ENCODE measurements at regions not wholly inside any gene's neighbourhood (a gene's known extent, or its start where the extent isn't known, plus 50 kb on each side); places are given as distances from the start of the nearest gene placed in this dataset.

GRCh38 chr21:28655471-28655870, 337.2 kb downstream of the LTN1 start:
- POLR2A ChIA-PET (ENCODE audit: low non-redundant PET) = no interaction called here
- TF ChIP-seq, protein P1, sequence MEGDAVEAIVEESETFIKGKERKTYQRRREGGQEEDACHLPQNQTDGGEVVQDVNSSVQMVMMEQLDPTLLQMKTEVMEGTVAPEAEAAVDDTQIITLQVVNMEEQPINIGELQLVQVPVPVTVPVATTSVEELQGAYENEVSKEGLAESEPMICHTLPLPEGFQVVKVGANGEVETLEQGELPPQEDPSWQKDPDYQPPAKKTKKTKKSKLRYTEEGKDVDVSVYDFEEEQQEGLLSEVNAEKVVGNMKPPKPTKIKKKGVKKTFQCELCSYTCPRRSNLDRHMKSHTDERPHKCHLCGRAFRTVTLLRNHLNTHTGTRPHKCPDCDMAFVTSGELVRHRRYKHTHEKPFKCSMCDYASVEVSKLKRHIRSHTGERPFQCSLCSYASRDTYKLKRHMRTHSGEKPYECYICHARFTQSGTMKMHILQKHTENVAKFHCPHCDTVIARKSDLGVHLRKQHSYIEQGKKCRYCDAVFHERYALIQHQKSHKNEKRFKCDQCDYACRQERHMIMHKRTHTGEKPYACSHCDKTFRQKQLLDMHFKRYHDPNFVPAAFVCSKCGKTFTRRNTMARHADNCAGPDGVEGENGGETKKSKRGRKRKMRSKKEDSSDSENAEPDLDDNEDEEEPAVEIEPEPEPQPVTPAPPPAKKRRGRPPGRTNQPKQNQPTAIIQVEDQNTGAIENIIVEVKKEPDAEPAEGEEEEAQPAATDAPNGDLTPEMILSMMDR (conservative IDR thresholded peaks at IDR 0.05; ENCODE audit: low read depth) = no peak
- no peak overlapping the region for H3K27ac ChIP-seq
- DNase-seq (ENCODE audit: low spot score) = no peak
- CTCF ChIA-PET = interaction anchor here (0.8 kb wide), 1 partner anchor 1025 kb away, joined by 4 read pairs; no protein-coding TSS in a partner anchor

DNA sequence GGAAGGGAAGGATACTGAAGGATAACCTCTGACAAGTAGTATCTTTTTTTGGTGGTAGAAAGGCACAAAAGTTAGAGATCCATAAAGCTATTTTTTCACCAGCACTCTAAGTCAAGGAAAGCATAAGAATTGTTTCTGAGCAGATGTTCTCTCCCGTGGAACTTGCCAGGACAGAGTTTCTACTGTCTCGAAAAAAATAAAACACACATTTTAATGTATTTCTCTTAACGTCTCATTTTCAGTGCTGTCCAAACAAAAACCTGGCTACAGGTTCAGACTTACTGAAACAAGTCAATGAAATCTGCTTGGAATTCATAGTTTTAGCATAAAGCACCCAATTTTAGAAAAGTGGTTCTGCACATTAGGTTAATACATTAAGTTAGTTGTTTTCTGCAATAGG, 338.3 kb downstream of the LTN1 start:
- TF ChIP-seq, protein P1 (conservative IDR thresholded peaks at IDR 0.05; ENCODE audit: low read depth) = no peak
- H3K27ac ChIP-seq = no peak overlapping the region
- ChIA-PET POLR2A (ENCODE audit: low non-redundant PET) (no interaction called here), CTCF (interaction anchor here (0.6 to 0.7 kb wide), 2 partner anchors 234 to 240 kb away, joined by 3 read pairs; no protein-coding TSS in a partner anchor)
- DNase-seq (ENCODE audit: low spot score) = no peak

DNA sequence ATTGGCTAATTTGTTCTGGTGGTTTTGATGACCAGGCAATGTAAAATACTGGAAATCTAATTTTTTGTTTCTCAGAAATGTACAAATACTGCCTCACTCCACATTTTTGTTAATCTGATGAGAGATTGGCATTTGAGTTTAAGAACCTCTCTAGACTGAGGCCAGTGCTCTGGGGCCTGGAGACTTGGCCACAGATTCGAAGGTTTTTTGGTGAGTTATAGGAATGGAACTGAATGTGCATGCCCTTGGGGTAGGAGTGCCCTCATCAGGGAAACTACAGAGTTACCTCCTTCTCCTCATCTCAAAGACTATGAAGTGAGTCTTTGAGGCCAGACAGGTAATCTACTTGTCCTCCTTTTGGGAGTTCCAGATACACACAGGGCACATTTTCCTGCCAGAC, 347.9 kb downstream of the LTN1 start:
- ChIA-PET POLR2A (ENCODE audit: low non-redundant PET) (no interaction called here), CTCF (no interaction called here)
- H3K27ac ChIP-seq = no peak overlapping the region
- no peak for DNase-seq (ENCODE audit: low spot score)
- TF ChIP-seq, protein P1 (conservative IDR thresholded peaks at IDR 0.05; ENCODE audit: low read depth) = no peak

GRCh38 chr21:28642891-28643290, 349.8 kb downstream of the LTN1 start:
- DNase-seq (ENCODE audit: low spot score) = no peak
- ChIA-PET CTCF (no interaction called here), POLR2A (ENCODE audit: low non-redundant PET) (no interaction called here)

DNA sequence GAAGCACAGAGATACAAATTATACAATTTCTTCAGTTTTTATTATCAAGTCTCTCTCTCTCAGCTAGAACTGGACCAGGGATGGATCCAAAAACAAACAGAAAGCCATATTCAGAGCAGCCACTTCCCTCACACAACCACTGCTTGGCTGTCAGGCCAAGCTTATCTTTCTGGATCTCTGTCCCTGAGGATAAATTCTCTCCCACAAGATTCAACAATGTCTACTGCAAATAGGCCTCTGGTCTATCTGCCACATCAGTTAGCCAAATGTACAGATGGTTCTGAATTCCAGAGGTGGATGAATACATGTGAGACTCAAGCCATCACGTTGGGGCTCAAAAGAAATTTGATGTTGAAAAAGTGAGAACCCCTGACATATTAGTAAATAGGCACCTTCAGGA, 350.9 kb downstream of the LTN1 start:
- no peak for DNase-seq (ENCODE audit: low spot score)
- TF ChIP-seq, protein P1 (conservative IDR thresholded peaks at IDR 0.05; ENCODE audit: low read depth) = no peak
- CTCF ChIA-PET = interaction anchor here (0.6 to 0.7 kb wide), 3 partner anchors 277 to 1991 kb away, joined by 3 to 4 read pairs (median 3); no protein-coding TSS in a partner anchor
- POLR2A ChIA-PET (ENCODE audit: low non-redundant PET) = no interaction called here
- no peak overlapping the region for H3K27ac ChIP-seq

More at GRCh38 chr21:28642891-28643290, 349.8 kb downstream of the LTN1 start:
- TF ChIP-seq, protein P1 (conservative IDR thresholded peaks at IDR 0.05; ENCODE audit: low read depth) = no peak
- no peak overlapping the region for H3K27ac ChIP-seq

DNA sequence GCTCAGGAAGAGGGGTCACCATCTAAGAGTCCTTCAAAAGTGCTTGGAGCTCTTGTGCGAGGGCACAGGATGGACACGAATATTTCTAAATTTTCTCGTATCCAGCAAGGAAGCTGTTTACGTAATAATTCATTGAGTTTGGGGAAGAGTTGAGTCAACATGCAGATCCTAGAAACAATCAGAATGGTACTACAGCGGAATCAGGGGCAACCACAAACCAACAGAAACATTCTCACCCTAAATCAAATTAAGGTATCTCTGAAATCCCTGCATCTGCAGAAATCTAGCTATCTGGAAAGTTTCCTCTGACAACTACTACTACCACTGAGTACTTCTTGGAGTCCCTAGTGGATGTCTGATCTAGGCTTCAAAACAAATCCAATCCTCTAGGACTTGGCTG, 352.4 kb downstream of the LTN1 start:
- no peak for DNase-seq (ENCODE audit: low spot score)
- TF ChIP-seq, protein P1 (conservative IDR thresholded peaks at IDR 0.05; ENCODE audit: low read depth) = no peak
- ChIA-PET CTCF (no interaction called here), POLR2A (ENCODE audit: low non-redundant PET) (no interaction called here)
- H3K27ac ChIP-seq = no peak overlapping the region

- TF ChIP-seq, protein P1 (conservative IDR thresholded peaks at IDR 0.05; ENCODE audit: low read depth) = no peak
- no peak for DNase-seq (ENCODE audit: low spot score)
- no peak overlapping the region for H3K27ac ChIP-seq
- CTCF ChIA-PET = no interaction called here
- POLR2A ChIA-PET (ENCODE audit: low non-redundant PET) = no interaction called here
Measured at GRCh38 chr21:28639737-28640136, 352.9 kb downstream of the LTN1 start.

Data from RWPE1 (cell line).